ENCODE measurements at regions not wholly inside any gene's neighbourhood (a gene's known extent, or its start where the extent isn't known, plus 50 kb on each side); places are given as distances from the start of the nearest gene placed in this dataset.
"Not testable (repeated sequence)": the region's sequence is repeated elsewhere in the genome, so short reads cannot be mapped to it uniquely, and the experiment has no call there.

DNA sequence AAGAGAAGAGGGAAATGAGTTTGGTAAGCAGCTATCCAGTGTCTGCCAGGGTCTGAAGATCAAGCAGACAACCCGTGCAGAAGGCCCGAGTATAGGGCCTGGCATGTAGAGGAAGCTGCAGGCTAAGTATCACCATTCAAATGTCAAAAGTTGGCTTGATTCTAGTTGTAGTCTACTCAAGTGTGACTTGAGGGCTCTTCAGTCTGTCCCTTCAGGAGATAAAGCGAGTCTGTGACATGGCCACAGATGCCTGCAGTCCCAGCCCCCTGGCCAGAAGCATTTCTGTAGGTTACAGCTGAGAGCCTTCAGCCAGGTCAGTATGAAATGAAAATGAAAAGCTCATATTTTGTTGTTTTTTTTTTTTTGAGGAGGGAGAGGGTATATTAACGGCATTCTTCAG is 97.8 kb upstream of the EEPD1 start:
- no peak for DNase-seq (ENCODE audit: low spot score in 2 of 2)
- intact Hi-C loops (cut with DNase I; ENCODE audit: low total_unique reads) = no loop called here
- no peak for TF ChIP-seq CTCF (IDR thresholded peaks at IDR 0.05)
- no peak for TF ChIP-seq POLR2AphosphoS5 (IDR thresholded peaks at IDR 0.05)
- TF ChIP-seq POLR2A (IDR thresholded peaks at IDR 0.05) = no peak

DNA sequence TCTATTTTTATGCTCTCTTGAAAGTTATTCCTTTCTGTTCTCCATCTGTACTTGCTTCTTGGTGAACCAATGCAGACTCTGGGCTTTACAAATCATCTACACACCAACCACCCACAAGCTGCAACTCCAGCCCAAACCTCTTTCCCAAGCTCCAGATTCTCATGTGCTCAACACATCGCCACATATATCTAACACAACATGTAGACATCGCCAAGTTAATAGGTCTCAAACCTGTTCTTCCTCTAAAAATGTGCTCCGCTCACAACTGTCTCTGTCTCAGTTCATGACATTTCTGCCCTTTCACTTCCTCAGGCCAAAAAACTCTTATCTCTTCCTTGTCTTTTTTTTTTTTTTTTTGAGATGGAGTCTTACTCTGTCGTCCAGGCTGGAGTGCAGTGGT is 95.7 kb upstream of the EEPD1 start:
- Histone ChIP-seq H3K4me3 (no peak overlapping the region), H3K36me3 (no peaks in the 10 kb centered on the region), H3K4me1 (no peaks in the 10 kb centered on the region), H3K27ac (no peak overlapping the region), H3K27me3 (no peaks in the 10 kb centered on the region), H3K9me3 (no peaks in the 10 kb centered on the region)
- intact Hi-C loops (cut with DNase I; ENCODE audit: low total_unique reads) = no loop called here
- TF ChIP-seq POLR2A (IDR thresholded peaks at IDR 0.05) (no peak), CTCF (IDR thresholded peaks at IDR 0.05) (no peak)
- no peak for DNase-seq (ENCODE audit: low spot score in 2 of 2)

More for the DNA sequence above, 97.8 kb upstream of the EEPD1 start:
- no peaks in the 10 kb centered on the region for H3K9me3 ChIP-seq
- no peak overlapping the region for H3K4me3 ChIP-seq
- no peaks in the 10 kb centered on the region for H3K4me1 ChIP-seq
- H3K36me3 ChIP-seq = no peaks in the 10 kb centered on the region
- H3K27me3 ChIP-seq = no peaks in the 10 kb centered on the region
- H3K27ac ChIP-seq = no peak overlapping the region

GRCh38 chr7:36058020-36058592 is 94.9 kb upstream of the EEPD1 start:
- TF ChIP-seq POLR2A (IDR thresholded peaks at IDR 0.05) (no peak), CTCF (IDR thresholded peaks at IDR 0.05) (no peak), POLR2AphosphoS5 (IDR thresholded peaks at IDR 0.05) (no peak)
- Histone ChIP-seq H3K4me3 (no peak overlapping the region), H3K27me3 (no peaks in the 10 kb centered on the region), H3K9me3 (no peaks in the 10 kb centered on the region), H3K4me1 (no peaks in the 10 kb centered on the region), H3K36me3 (no peaks in the 10 kb centered on the region), H3K27ac (no peak overlapping the region)
- DNase-seq (ENCODE audit: low spot score in 2 of 2) = no peak
- intact Hi-C loops (cut with DNase I; ENCODE audit: low total_unique reads) = no loop called here

DNA sequence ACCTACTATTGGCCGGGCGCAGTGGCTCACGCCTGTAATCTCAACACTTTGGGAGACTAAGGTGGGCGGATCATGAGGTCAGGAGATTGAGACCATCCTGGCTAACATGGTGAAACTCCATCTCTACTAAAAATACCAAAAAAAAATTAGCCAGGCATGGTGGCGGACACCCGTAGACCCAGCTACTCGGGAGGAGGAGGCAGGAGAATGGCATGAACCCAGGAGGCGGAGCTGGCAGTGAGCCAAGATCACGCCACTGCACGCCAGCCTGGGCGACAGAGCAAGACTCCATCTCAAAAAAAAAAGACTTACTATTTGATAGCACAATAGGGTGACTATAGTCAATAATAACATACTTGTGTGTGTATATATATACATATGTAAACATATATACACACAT is 92.7 kb upstream of the EEPD1 start:
- H3K9me3 ChIP-seq; H3K4me1 ChIP-seq; DNase-seq (ENCODE audit: low spot score in 2 of 2); H3K36me3 ChIP-seq; H3K4me3 ChIP-seq; H3K27ac ChIP-seq; intact Hi-C loops (cut with DNase I; ENCODE audit: low total_unique reads); H3K27me3 ChIP-seq: not testable (repeated sequence)

DNA sequence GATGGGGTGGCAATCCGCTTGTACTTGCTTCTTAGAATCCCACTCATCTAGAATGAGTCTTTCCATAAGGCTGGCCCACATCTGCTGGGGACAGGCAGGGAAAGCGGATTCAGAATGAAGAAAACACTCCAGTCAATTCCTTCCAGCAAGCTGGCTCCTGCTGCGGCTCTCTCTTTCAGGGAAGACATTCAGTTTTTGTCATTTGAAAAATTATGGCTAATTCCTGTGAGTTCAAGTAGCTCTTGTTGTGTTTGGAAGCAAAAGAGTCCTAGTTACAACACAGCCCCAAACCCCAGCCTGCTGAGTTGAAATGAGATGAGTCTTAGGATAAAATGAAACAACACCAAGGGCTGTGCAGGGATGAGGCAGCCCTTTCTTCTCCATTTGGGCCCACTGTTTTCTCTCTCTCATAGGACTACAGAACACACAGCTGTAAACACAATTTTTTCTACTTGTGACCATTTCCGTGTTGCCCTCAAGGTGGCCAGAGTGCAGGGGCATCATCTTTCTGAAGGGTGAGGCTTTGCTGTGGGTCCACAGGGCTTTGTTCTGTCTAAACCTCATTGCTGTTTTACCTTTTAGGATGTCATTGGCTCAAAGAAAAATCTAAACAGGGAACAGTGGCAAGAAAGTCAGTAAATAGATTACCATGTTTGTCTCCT is 90.8 kb upstream of the EEPD1 start:
- no peak for DNase-seq (ENCODE audit: low spot score in 2 of 2)
- Histone ChIP-seq H3K27ac (peak overlapping the region in 1 of 2 donors; percentile 40), H3K36me3 (no peaks in the 10 kb centered on the region)

More for the DNA sequence above, 90.8 kb upstream of the EEPD1 start:
- H3K9me3 ChIP-seq = no peaks in the 10 kb centered on the region
- H3K4me3 ChIP-seq = no peak overlapping the region
- no peaks in the 10 kb centered on the region for H3K4me1 ChIP-seq
- TF ChIP-seq CTCF (IDR thresholded peaks at IDR 0.05) (no peak), POLR2AphosphoS5 (IDR thresholded peaks at IDR 0.05) (no peak), POLR2A (IDR thresholded peaks at IDR 0.05) (no peak)
- H3K27me3 ChIP-seq = no peaks in the 10 kb centered on the region
- intact Hi-C loops (cut with DNase I; ENCODE audit: low total_unique reads) = no loop called here

All from breast epithelium (tissue), 4 donors.